Cardiac septum (tissue), 1 donor: ENCODE measurements at regions not wholly inside any gene's neighbourhood (a gene's known extent, or its start where the extent isn't known, plus 50 kb on each side); places are given as distances from the start of the nearest gene placed in this dataset.
"Not testable (repeated sequence)": the region's sequence is repeated elsewhere in the genome, so short reads cannot be mapped to it uniquely, and the experiment has no call there.

ENCODE experiments used
- DNase-seq: peaks from one replicate; pipeline ENCODE4 v3.0.0-alpha.2; 2020; ENCODE audit warnings: low spot score
- intact Hi-C: fragments of 100-400 bp; cut with DNase I; formaldehyde crosslinking; loops from one replicate; pipeline ENCODE4 v1.14.0; 2022
- donor health status: DM: no; HTN: no; CAD: no.

DNA sequence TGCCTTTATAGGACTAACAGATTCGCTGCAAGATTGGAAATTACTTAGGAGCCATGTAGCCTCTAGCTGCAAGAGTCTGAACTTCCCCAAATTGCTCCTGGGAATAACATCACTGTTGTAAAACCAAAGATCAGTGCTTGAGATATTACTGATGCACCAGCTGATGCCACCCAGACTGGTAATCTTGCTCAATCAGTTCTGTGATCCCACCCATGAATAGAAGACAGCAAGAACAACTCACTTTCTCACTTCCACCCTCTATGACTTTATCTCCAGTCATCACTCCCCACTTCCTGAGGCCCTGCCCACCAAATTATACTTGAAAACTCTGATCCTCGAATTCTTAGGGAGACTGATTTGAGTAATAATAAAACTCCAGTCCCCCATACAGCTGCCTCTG, 1011.1 kb downstream of the PLA2G4A start:
- intact Hi-C loops = no loop called here
- DNase-seq = no peak

DNA sequence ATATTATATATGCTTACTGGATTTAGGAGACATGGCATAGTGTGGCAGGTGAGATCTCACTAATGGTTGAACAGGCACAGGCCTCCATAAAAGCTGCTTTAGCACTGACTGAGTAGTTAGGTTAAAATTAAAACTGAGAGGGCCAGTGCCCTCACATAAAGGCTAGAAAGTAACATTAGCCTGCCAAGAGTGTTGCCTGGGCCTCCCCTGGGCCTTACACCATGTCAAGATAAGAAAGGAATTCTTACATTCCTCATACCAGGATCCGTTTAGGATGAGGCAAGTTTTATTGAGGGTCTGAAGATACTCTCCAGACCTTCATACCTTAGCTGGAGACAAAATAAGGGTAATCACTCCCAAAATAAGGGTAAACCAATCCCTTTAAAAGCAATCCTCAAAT, 1011.8 kb downstream of the PLA2G4A start:
- no peak for DNase-seq
- intact Hi-C loops = no loop called here

DNA sequence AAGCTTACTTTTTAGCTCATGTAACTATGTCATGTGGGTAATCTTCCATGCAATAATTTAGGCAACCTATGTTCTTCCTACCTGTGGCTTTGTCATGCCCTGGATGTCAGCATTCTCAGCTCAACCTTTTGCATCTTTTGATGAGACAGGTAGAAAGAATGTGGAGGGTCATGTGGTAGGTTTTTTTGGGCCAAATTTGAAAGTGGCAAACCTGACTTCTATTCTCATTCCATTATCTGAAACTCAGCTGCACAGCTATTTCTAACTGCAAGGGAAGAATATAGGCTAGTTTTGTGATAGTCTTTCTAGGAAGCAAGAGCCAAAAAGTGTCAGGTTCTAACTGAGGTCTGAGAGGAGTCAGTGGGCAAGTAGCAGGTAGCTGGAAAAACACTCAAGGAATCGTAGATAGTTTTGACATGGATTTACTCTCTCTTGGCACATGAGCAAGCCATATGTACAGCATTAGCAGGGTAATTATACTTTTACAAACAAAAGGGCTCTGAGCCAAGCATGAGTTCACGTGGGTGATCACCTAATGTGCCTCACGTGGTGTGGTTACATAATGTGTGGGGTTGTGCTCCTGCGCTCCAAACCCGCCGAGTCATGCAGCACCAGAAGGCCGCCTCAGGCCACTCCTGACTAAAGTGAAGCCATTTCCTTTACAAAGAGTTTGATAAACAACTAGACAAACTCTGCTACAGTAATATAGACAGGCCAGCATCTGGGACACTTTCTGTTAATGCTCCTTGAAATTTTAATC, 1013.8 kb downstream of the PLA2G4A start:
- intact Hi-C loops = no loop called here

DNA sequence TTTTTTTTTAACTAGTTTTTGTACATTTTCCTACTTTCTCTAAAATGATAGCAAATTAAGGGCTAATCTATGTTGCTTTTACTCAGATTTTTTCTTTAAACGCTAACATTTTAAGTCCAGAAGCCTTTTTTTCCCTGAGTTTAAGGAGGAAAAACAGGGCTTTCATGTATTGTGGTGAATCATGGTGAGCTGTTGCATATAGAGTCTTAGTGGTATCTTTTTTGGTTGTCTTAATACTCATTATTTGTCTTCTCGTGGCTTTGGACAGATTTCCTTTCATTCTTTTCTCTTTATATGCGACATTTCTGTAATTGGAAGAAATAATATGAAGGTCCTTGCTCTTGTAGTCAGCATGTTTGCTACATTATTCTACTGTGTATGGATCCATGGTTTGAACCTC, 1015.6 kb downstream of the PLA2G4A start:
- intact Hi-C loops = no loop called here
- no peak for DNase-seq

More for the DNA sequence above, 1013.8 kb downstream of the PLA2G4A start:
- no peak for DNase-seq

DNA sequence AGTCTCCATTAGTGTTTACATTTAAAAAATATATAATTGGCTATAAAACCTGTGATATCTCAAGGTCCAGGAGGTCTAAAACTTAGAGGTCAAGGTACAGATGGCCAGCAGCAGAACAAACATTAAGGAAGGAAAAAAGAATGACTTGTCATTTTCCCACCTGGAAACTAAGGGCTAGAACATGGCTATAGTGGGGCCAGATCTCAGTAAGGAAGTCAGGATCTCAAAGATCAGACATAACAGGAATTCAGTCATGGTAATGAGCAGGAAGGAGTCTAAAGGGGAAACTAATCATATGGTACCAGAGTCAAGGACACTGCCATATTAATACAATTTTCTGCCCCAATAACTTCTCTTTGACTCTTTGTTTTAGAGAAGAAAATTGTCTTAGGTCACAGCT, 1018.8 kb downstream of the PLA2G4A start:
- DNase-seq = no peak
- intact Hi-C loops = no loop called here

DNA sequence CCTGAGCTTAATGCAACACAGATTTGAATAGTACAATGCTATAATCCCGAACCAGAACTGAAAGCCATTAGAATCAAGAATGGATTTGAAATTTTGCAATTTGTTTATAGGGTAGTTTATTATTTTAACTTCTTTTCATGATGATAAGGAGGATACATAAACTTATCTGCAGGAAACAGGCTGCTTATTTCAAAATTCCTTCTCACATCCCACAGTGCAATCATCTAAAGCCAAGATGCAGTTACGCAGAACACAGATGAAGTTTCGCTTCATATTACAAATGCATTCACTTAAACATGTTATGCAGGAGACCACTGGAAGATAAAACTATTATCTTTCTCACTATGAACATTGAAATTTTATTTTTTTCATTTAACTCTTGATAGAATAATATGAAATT, 1019.6 kb downstream of the PLA2G4A start:
- no peak for DNase-seq
- intact Hi-C loops = no loop called here

DNA sequence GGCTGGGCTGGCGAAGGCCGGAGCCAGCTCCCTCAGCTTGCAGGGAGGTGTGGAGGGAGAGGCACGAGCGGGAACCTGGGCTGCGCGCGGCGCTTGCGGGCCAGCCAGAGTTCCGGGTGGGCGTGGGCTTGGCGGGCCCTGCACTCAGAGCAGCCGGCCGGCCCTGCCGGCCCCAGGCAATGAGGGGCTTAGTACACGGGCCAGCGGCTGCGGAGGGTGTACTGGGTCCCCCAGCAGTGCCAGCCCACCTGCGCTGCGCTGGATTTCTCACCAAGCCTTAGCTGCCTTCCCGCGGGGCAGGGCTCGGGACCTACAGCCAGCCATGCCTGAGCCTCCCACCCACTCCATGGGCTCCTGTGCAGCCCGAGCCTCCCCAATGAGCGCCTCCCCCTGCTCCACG, 1021.4 kb downstream of the PLA2G4A start:
- intact Hi-C loops, DNase-seq: not testable (repeated sequence)

DNA sequence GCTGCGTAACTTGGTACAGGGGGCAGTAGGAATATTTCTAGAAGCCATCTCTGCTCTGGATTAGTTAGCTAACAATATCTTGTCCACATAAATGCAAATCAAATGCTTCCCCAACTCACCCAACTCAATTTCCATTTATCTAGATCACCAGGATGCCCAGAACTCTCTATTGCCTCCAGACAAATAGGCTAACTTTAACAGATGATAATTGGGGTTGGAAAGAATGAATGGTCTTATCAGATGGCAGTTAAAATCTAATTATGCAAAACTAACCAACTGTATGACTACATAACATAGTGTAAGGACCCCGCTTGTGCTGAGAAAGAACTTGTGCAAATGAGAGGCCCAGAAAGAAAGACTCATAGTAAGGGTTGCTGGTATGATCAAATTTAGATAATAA, 1024.8 kb downstream of the PLA2G4A start:
- DNase-seq = no peak
- intact Hi-C loops = no loop called here

DNA sequence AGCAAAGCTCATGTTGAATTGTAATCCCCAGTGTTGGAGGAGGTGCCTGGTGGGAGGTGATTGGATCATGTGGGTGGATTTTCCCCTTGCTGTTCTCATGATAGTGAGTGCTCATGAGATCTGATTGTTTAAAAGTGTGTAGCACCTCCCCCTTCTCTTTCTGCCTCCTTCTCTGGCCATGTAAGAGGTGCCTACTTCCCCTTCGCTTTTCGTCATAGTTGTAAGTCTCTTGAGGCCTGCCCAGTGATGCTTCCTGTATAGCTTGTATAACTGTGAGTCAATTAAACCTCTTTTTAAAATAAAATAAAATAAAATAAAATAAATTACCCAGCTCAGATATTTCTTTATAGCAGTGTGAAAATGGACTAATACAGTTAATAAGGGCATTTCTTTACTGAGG, 1025.7 kb downstream of the PLA2G4A start:
- intact Hi-C loops = no loop called here
- DNase-seq = no peak

DNA sequence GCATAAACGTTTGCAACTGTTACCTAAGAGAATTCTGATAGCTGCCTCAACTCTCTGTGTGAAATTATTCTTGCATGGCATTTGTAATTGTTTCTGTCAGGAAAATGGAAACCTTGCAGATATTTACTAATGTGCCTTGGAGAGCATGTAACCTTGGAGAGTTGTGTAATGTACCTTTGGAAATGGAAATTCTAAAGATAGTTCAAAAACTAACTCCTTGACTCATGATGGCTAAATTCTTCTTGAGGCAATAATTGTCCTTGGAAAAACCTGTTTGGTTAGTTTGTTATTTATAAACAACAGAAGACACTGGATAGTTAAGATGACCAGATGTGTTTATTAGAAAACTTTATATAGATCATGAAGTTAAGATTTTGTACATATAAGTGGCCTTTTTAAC, 1033.8 kb downstream of the PLA2G4A start:
- intact Hi-C loops = no loop called here
- no peak for DNase-seq

DNA sequence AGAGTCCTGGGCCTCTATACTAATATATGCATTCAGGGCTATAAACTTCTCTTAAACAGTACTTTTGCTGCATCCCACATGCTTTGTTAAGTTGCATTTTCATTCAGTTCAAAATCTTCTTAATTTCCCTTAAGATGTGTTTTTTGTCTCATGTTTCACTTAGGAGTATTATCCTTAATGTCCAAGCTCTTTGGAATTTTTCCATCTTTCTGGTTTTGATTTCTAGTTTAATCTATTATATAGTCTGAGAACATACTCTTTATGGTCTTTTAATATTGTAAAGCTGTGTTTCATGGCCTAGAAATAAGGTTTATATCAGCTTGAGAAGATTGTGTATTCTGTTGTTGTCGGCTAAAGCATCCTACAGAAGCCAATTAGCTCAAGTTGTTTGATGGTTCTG, 1041.8 kb downstream of the PLA2G4A start:
- intact Hi-C loops = no loop called here

DNA sequence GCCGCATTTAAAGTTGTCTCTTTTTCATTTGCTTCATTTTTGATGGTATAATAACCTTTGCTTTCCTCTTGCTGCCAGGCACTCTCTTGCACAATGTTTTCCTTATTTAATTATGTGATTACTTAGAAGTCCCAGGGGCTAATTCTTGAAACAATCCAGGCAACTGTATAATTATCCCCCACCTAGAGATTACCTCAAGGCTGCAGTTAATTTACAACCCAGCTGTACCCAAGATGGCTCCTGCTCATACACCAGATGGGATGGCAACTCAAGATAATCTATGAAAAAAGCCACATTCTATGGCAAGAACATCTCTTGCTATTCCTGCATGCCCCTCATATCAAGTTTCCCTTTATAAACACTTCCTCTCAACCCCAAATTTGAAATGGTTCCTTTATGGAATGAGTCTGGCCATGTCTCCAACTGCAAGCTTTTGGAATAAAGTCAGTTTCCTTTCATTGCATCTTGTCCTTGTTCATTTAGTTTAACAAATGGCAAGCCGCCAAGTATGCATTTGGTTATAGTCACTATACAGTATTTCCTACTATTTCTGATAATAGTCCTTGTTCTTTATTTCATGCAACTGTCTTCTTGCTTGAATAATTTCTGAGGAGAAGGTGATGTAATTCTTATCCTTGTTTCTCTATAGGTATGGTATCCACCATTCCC, 1042.6 kb downstream of the PLA2G4A start:
- intact Hi-C loops = no loop called here
- DNase-seq = no peak

More for the DNA sequence above, 1041.8 kb downstream of the PLA2G4A start:
- DNase-seq = no peak

DNA sequence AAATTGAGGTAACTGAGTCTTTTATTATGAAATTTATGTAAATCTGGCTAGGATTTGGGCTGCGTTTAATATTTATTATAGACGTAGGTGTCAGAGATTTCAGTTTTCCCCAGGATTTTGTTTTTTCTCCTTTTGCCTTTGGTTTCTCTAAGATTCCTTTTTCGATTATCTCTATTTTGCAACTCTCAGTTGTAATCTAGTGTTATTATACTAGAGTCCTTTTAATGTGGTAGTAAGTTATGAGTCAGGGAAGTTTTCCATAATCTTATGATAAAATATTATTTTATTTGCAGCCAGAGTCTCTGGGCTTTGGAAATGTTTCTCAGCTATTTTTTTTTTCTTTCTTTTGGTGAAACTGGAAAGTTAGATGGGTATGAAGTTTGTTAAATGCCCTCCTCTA, 1043.8 kb downstream of the PLA2G4A start:
- intact Hi-C loops = no loop called here
- DNase-seq = no peak

DNA sequence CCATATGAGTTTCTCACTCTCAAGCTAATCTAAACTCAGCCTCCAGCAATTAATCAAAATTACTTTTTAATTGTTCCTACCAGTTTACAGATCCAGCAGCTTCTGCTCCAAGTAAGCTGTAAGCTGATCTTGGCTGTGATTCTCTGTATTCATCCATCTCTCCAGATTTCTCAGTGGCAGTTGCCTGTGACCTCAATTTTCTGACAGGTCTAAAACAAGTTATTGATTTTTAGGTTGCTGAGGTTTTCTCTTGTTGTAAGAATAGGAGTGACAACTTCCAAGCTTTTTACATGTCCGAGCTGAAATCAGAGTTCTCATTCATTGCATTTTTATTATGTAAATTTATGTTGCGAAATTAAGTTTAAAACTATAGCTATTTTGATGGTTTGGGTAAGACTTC, 1044.4 kb downstream of the PLA2G4A start:
- intact Hi-C loops = no loop called here
- DNase-seq = no peak

DNA sequence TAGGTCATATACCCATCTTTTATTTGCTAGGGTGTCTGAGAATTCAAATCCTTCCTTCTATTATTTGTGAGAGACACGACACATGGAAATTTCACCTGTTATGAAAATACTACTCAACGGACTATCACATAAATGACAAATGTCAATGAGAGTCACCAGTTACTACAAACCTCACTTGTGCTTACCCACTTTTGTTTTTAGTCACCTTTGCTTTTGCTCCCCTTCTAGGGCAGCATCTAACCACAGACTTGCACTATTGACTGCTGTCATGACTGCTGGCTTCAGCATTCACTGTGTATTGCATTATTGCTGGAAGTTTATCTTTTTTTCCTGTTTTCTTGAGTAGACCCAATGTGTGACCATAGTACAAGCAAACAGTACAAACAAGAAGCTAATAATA, 1048.0 kb downstream of the PLA2G4A start:
- no peak for DNase-seq
- intact Hi-C loops = no loop called here

DNA sequence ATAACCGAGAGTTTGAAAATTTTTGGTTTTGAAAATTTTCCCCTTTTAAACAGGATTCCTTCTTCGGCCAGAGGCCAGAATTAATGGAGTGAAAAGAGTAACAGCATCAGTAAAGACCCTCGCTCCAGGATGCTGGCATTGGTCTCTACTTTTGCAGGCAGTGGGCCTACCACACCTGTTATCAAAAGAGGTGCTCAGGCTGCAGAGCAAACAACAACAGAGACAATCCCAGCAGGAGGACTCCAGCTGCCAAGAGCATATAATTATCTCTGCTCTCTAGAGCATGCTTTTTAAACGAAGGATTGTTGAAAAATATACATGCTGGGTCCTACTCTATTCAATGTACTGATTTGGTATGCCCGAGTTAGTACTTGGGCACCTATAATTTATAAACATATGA, 1048.5 kb downstream of the PLA2G4A start:
- intact Hi-C loops = no loop called here
- DNase-seq = no peak

DNA sequence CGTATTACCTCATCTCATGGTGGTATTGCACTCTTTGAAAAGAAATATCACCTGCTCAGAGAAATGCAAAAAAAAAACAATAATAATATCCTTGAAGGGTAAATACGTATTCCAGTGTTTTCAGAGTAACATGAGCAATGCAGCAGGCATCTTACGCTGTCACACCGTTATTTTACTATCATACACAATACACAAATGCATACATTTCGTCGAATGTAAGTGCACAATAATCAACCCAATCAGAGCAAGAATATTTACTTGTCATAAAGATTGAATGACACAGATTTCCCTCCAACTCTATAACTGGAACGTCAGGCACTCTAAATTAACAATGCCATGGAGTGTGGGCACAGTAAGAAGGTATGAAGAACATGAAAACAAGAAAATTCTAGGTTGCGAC, 1050.1 kb downstream of the PLA2G4A start:
- no peak for DNase-seq
- intact Hi-C loops = no loop called here

DNA sequence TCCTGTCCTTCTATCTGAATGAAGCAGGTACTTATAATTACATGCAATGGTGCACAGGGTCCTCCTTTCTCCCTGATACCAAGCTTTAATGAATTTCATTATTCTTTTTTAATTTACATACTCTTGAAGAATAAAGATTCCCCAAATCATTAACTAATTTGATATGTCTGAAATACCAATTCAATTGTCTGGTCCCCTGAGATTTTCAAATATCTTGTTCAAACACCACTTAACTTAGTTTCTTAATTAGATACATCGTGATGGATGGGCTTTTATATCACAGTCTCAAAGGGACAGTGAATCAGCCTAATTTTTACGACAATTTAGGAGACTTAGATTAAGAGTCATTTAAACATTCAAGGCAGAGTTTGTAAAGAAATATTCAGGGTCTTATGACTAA, 1054.6 kb downstream of the PLA2G4A start:
- intact Hi-C loops = no loop called here
- no peak for DNase-seq

DNA sequence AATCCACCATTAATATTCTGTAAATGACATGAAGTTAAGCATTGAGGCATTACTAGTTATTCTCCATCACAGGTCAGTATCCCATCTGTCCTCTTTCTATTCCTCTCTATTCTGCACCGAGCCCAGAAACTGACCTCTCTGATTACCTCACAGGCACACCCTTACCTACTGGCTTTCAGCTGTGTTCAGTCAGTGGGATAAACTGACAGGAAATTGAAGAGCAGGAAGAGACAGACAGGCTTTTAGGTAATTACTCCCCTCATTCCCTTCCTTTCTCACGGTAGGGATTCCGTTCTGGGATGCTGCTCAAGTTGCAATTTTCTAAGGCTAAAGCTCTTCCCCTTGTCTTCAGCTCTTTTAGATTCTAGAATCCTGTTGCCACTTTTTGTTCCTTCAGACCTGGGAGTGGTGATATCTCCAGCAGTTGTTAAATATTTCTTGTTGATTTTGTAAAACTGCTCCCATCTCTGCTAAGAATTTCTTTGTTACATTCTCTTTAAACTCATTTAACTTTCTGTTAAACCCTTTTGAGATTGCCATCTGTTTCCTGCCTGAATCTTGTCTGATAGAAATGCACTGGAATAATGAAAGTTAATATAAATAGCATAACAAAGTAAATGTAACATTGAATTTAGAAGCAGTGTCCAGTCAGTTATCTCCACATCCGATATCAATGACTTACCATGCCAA, 1063.4 kb downstream of the PLA2G4A start:
- DNase-seq = no peak
- intact Hi-C loops = no loop called here

DNA sequence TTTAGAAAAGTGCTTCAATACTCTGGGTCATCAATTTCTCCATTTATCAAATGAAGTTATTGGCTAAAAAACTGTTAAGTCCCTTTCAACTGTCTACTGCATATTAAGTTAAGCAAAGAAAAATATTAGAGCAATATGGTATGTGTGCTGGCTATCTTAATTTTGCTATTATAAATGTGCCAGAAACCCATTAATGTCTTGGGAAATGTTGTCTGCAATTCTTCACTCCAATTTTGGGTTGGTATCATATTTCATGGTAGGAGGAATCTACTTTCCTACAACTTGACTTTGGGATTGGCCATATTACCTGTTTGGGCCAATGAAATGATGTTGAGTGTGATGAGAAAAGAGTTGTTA, 1063.9 kb downstream of the PLA2G4A start:
- DNase-seq = no peak
- intact Hi-C loops = no loop called here

DNA sequence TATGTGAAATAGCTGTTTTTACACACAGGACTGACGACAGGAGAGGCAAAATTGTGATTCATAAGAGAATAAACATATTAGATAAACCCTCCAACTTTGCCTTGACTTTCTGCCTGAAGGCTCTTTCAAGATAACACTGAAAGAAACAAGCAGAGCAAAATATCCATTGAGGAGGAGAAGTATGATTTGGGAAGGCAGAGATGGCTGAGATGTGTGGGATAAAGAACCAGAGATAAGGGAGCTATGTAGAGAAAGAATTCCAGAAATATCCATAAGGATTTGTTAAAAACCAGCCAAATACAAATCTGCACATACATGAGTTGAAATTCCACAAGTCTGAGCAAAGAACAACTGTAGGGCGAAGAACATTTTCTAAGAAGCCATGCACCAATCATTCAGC, 1064.7 kb downstream of the PLA2G4A start:
- no peak for DNase-seq
- intact Hi-C loops = no loop called here
